ENCODE measurements at regions not wholly inside any gene's neighbourhood (a gene's known extent, or its start where the extent isn't known, plus 50 kb on each side); places are given as distances from the start of the nearest gene placed in this dataset.
A peak's percentile ranks its signal among the peaks of the same experiment; 100 is the strongest.
"Not testable (repeated sequence)": the region's sequence is repeated elsewhere in the genome, so short reads cannot be mapped to it uniquely, and the experiment has no call there.

GRCh38 chr1:182159443-182159842 is 97.9 kb upstream of the ZNF648 start:
- Histone ChIP-seq H3K27ac (no peak overlapping the region), H3K27me3 (no peaks in the 10 kb centered on the region), H3K4me3 (no peak overlapping the region), H3K36me3 (replicated peaks in 1 of 2) (no peaks in the 10 kb centered on the region), H3K4me1 (replicated peaks in 1 of 2) (peaks cover 0 to 8% of the 10 kb centered on the region in 2 donors), H3K9me3 (replicated peaks in 1 of 3) (no peaks in the 10 kb centered on the region)
- intact Hi-C loops (cut with DNase I): no loop called here
- DNase-seq: no peak
- TF ChIP-seq POLR2A (IDR thresholded peaks at IDR 0.05) (no peak), CTCF (IDR thresholded peaks at IDR 0.05) (no peak)

- H3K27ac ChIP-seq: no peak overlapping the region
- no peaks in the 10 kb centered on the region for H3K4me1 ChIP-seq (replicated peaks in 1 of 2)
- H3K36me3 ChIP-seq (replicated peaks in 1 of 2): no peaks in the 10 kb centered on the region
- WGBS, 4 donors: 57 to 80% (median 66%) methylated on average over 2 of the region's 2 CpGs
- TF ChIP-seq CTCF (IDR thresholded peaks at IDR 0.05): no peak
- TF ChIP-seq POLR2A (IDR thresholded peaks at IDR 0.05): no peak
- H3K27me3 ChIP-seq: no peaks in the 10 kb centered on the region
- intact Hi-C loops (cut with DNase I): no loop called here
- no peaks in the 10 kb centered on the region for H3K9me3 ChIP-seq (replicated peaks in 1 of 3)
- no peak for DNase-seq
- no peak overlapping the region for H3K4me3 ChIP-seq
Observed at GRCh38 chr1:182157187-182157586, 95.7 kb upstream of the ZNF648 start.

GRCh38 chr1:182154425-182154824 is 92.9 kb upstream of the ZNF648 start:
- 82 to 98% (median 88%) methylated on average over 1 of the region's 1 CpG for WGBS, 4 donors
- H3K9me3 ChIP-seq (replicated peaks in 1 of 3); DNase-seq; H3K4me3 ChIP-seq; H3K36me3 ChIP-seq (replicated peaks in 1 of 2); H3K27ac ChIP-seq; H3K27me3 ChIP-seq; intact Hi-C loops (cut with DNase I); H3K4me1 ChIP-seq (replicated peaks in 1 of 2): not testable (repeated sequence)

- peak; percentile 26 to 73 (median 57) for DNase-seq
- peaks cover 4 to 8% of the 10 kb centered on the region in 2 donors for H3K4me1 ChIP-seq (replicated peaks in 1 of 2)
- H3K27ac ChIP-seq: peak overlapping the region in 4 of 5 donors; percentile 31 to 62 (median 44)
- H3K9me3 ChIP-seq (replicated peaks in 1 of 3): no peaks in the 10 kb centered on the region
- no peak overlapping the region for H3K4me3 ChIP-seq
- 67 to 71% (median 68%) methylated on average over 6 of the region's 6 CpGs for WGBS, 4 donors
- no peak for TF ChIP-seq POLR2A (IDR thresholded peaks at IDR 0.05)
- no peak for TF ChIP-seq CTCF (IDR thresholded peaks at IDR 0.05)
- no peaks in the 10 kb centered on the region for H3K27me3 ChIP-seq
- intact Hi-C loops (cut with DNase I): no loop called here
- no peaks in the 10 kb centered on the region for H3K36me3 ChIP-seq (replicated peaks in 1 of 2)
Observed at GRCh38 chr1:182149411-182149965, 88.0 kb upstream of the ZNF648 start.

- WGBS, 4 donors: 84 to 92% (median 88%) methylated on average over 5 of the region's 5 CpGs
- Histone ChIP-seq H3K9me3 (replicated peaks in 1 of 3) (no peaks in the 10 kb centered on the region), H3K4me1 (replicated peaks in 1 of 2) (peaks cover 4 to 21% of the 10 kb centered on the region in 2 donors), H3K27me3 (no peaks in the 10 kb centered on the region), H3K27ac (peak overlapping the region in 2 of 5 donors; percentile 20 to 54), H3K36me3 (replicated peaks in 1 of 2) (no peaks in the 10 kb centered on the region), H3K4me3 (no peak overlapping the region)
- no peak for TF ChIP-seq POLR2A (IDR thresholded peaks at IDR 0.05)
- no peak for TF ChIP-seq CTCF (IDR thresholded peaks at IDR 0.05)
- DNase-seq: no peak
- intact Hi-C loops (cut with DNase I): no loop called here
Observed at GRCh38 chr1:182147951-182148350, 86.4 kb upstream of the ZNF648 start.
